HCT116 (cell line): ENCODE measurements at regions not wholly inside any gene's neighbourhood (a gene's known extent, or its start where the extent isn't known, plus 50 kb on each side); places are given as distances from the start of the nearest gene placed in this dataset.
A peak's percentile ranks its signal among the peaks of the same experiment; 100 is the strongest.

Experiments
- ATAC-seq: fragments of 200-7000 bp; cut with Tn5 transposase; 2 replicates; pipeline ENCODE4 v1.9.1; 2020; ENCODE audit warnings: mild to moderate bottlenecking, moderate library complexity
- BruUV-seq: library from RNA; stranded (reverse); fragments of 400-500 nt; replicated peaks from 2 replicates; lab custom pipeline; 2021; lab: Mats Ljungman, UMichigan
- CTCF ChIA-PET: fragments of 300-600 bp; sonication (Branson Sonifier 250); formaldehyde crosslinking; loops from one replicate; lab custom pipeline; 2021; ENCODE audit warnings: antibody characterized with exemption; lab: Charles Lee
- POLR2A ChIA-PET: fragments of 300-600, 350-600 bp; sonication (Branson Sonifier 250); formaldehyde crosslinking; loops from one replicate; lab custom pipeline; 2021; ENCODE audit warnings: antibody characterized with exemption; lab: Charles Lee
- RAD21 ChIA-PET, 2 experiments: fragments of 300-600 bp; sonication (Branson Sonifier 250); formaldehyde crosslinking; loops; one replicate each; lab custom pipeline; 2023; ENCODE audit warnings: low total read pairs in 2 of 2; ENCODE audit not compliant: uncharacterized antibody in 2 of 2, unreplicated experiment in 2 of 2, low non-redundant PET in 1 of 2; lab: Charles Lee
- DNase-seq: peaks from one replicate; pipeline ENCODE4 v3.0.0-alpha.2; 2010; ENCODE audit warnings: low read depth, low spot score
- H2AFZ ChIP-seq: fragments of 200-600 bp; shearing (Covaris generic), sonication (generic); 2 replicates; pipeline ENCODE4 v1.6.1; 2017; ENCODE audit warnings: low read depth, mixed run types, mixed read lengths, antibody characterized with exemption, low read length; ENCODE audit not compliant: poor library complexity, severe bottlenecking
- H3K27ac ChIP-seq: 2 replicates; pipeline ENCODE4 v1.5.1; 2012; ENCODE audit warnings: low read depth, low read length
- H3K27me3 ChIP-seq: fragments of 200-600 bp; sonication (generic); 2 replicates; pipeline ENCODE4 v1.6.1; 2016; ENCODE audit warnings: mixed run types, low read length, mixed read lengths; ENCODE audit not compliant: insufficient read depth
- H3K36me3 ChIP-seq, 2 experiments: fragments of 200-500 bp in 1 of 2; fragments of 200-600 bp in 1 of 2; sonication (Bioruptor generic) in 1 of 2; sonication (generic) in 1 of 2; 2 replicates each; pipeline versions ENCODE4 v1.5.1 to v1.6.1; 2014 to 2016; ENCODE audit warnings: low read length in 2 of 2, inconsistent platforms in 1 of 2, mixed read lengths in 1 of 2, mixed run types in 1 of 2; ENCODE audit not compliant: insufficient read depth in 2 of 2, control insufficient read depth in 1 of 2
- H3K4me1 ChIP-seq, 2 experiments: fragments of 200-600 bp in 1 of 2; sonication (generic) in 1 of 2; 2 replicates each; pipeline versions ENCODE4 v1.5.1 to v1.6.1; 2012 to 2017; ENCODE audit warnings: low read length in 2 of 2, inconsistent platforms in 1 of 2, mild to moderate bottlenecking in 1 of 2, mixed read lengths in 1 of 2, mixed run types in 1 of 2, moderate library complexity in 1 of 2; ENCODE audit not compliant: insufficient read depth in 2 of 2, control insufficient read depth in 1 of 2
- H3K4me2 ChIP-seq: fragments of 200-600 bp; sonication (generic); 2 replicates; pipeline ENCODE4 v1.6.1; 2017; ENCODE audit warnings: mixed run types, low read length, mixed read lengths
- H3K4me3 ChIP-seq, 2 experiments: fragments of 200-600 bp in 1 of 2; sonication (generic) in 1 of 2; replicated peaks in 1 of 2; 2 replicates each; pipeline ENCODE4 v1.5.1; 2011 to 2016; ENCODE audit warnings: low read length in 2 of 2, control low read depth in 1 of 2, low read depth in 1 of 2, mild to moderate bottlenecking in 1 of 2, mixed read lengths in 1 of 2, mixed run types in 1 of 2
- H3K79me2 ChIP-seq: fragments of 200-600 bp; sonication (generic); 2 replicates; pipeline ENCODE4 v1.6.1; 2017; ENCODE audit warnings: mild to moderate bottlenecking, mixed run types, low read length, moderate library complexity, mixed read lengths; ENCODE audit not compliant: insufficient read depth
- H3K9ac ChIP-seq: fragments of 200-600 bp; sonication (generic); 2 replicates; pipeline ENCODE4 v1.6.1; 2016; ENCODE audit warnings: low read length, mixed read lengths
- H3K9me2 ChIP-seq: fragments of 200-600 bp; sonication (generic), shearing (Covaris generic); 2 replicates; pipeline ENCODE4 v1.6.1; 2017; ENCODE audit warnings: mixed run types, mild to moderate bottlenecking, moderate library complexity; ENCODE audit not compliant: insufficient read depth
- H3K9me3 ChIP-seq, 2 experiments: fragments of 200-500 bp in 1 of 2; fragments of 200-600 bp in 1 of 2; sonication (Bioruptor generic) in 1 of 2; sonication (generic) in 1 of 2; 2 replicates each; pipeline ENCODE4 v1.6.1; 2014 to 2017; ENCODE audit warnings: low read length in 2 of 2, mixed read lengths in 2 of 2, inconsistent platforms in 1 of 2, low read depth in 1 of 2, mild to moderate bottlenecking in 1 of 2, mixed run types in 1 of 2, moderate library complexity in 1 of 2; ENCODE audit not compliant: control insufficient read depth in 1 of 2, insufficient read depth in 1 of 2
- H4K20me1 ChIP-seq: fragments of 200-600 bp; sonication (generic), shearing (Covaris generic); 2 replicates; pipeline ENCODE4 v1.6.1; 2017; ENCODE audit warnings: mixed run types, mild to moderate bottlenecking, moderate library complexity; ENCODE audit not compliant: insufficient read depth
- ELF1 ChIP-seq: IDR thresholded peaks from 2 replicates; pipeline ENCODE4 v1.6.1; 2012; ENCODE audit warnings: low read depth, borderline replicate concordance
- JUND ChIP-seq: IDR thresholded peaks from 2 replicates; pipeline ENCODE4 v1.6.1; 2012
- REST ChIP-seq: IDR thresholded peaks from 2 replicates; pipeline ENCODE4 v1.6.1; 2012; ENCODE audit warnings: low read depth
- SP1 ChIP-seq: IDR thresholded peaks from 2 replicates; pipeline ENCODE4 v1.6.1; 2012; ENCODE audit warnings: low read depth
- TCF7L2 ChIP-seq: IDR thresholded peaks from 2 replicates; pipeline ENCODE4 v1.7.0; 2011; ENCODE audit warnings: borderline replicate concordance, inconsistent platforms; ENCODE audit not compliant: insufficient read depth, insufficient read length; ENCODE audit errors: extremely low read depth
- intact Hi-C: fragments of 100-400 bp; cut with micrococcal nuclease; formaldehyde crosslinking; loops from 2 replicates; pipeline ENCODE4 v1.10.0; 2022
- TF ChIP-seq, protein P1 (sequence below): IDR thresholded peaks from 2 replicates; pipeline ENCODE4 v1.6.1; 2012

- no peak overlapping the region for H3K4me3 ChIP-seq
- no peaks in the 10 kb centered on the region for H3K79me2 ChIP-seq
- no peak for TF ChIP-seq ELF1
- TF ChIP-seq, protein P1, sequence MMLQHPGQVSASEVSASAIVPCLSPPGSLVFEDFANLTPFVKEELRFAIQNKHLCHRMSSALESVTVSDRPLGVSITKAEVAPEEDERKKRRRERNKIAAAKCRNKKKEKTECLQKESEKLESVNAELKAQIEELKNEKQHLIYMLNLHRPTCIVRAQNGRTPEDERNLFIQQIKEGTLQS = no peak
- TF ChIP-seq JUND = no peak
- no peak for TF ChIP-seq REST
- TF ChIP-seq TCF7L2 = no peak
- no peak for TF ChIP-seq SP1
- TF ChIP-seq, all 23 proteins: peak for 0
- intact Hi-C loops = no loop called here
- no peak overlapping the region for H3K9ac ChIP-seq
- H2AFZ ChIP-seq = peak overlapping the region; percentile 18
- no TSS peak for BruUV-seq
- H3K27ac ChIP-seq = no peak overlapping the region
- H3K9me3 ChIP-seq = no peaks in the 10 kb centered on the region
- DNase-seq (no peak), ATAC-seq (no peak)
- POLR2A ChIA-PET = no interaction called here
- no peaks in the 10 kb centered on the region for H3K36me3 ChIP-seq
- H3K27me3 ChIP-seq = no peaks in the 10 kb centered on the region
- CTCF ChIA-PET = no interaction called here
- no peaks in the 10 kb centered on the region for H4K20me1 ChIP-seq
- H3K4me2 ChIP-seq = no peak overlapping the region
- peaks cover 0 to 3% of the 10 kb centered on the region in 2 experiments; a peak in 2 of 4 replicates for H3K4me1 ChIP-seq
- RAD21 ChIA-PET = no interaction called here
- no peaks in the 10 kb centered on the region for H3K9me2 ChIP-seq
Observed at GRCh38 chr7:81624021-81624592, 145.7 kb downstream of the HGF start.
